ENCODE measurements at regions not wholly inside any gene's neighbourhood (a gene's known extent, or its start where the extent isn't known, plus 50 kb on each side); places are given as distances from the start of the nearest gene placed in this dataset.

GRCh38 chr20:40931410-40932044 lies 97.1 kb upstream of the TOP1 start:
- no peak overlapping the region for H3K9ac ChIP-seq (ENCODE audit: low read depth in 1 of 2, low read length in 2 of 2)
- H3K27me3 ChIP-seq (ENCODE audit: control insufficient read depth in 4 of 4, insufficient read depth in 4 of 4, low read length in 3 of 4): no peaks in the 10 kb centered on the region
- 90% methylated on average over 4 of the region's 4 CpGs for WGBS
- H3K9me3 ChIP-seq (ENCODE audit: control insufficient read depth in 4 of 4, low read length in 3 of 4): no peaks in the 10 kb centered on the region
- H3K27ac ChIP-seq (ENCODE audit: low read depth in 1 of 2, low read length in 2 of 2): no peak overlapping the region
- no peak for DNase-seq (ENCODE audit: low spot score)
- no peaks in the 10 kb centered on the region for H3K4me1 ChIP-seq (ENCODE audit: control insufficient read depth in 4 of 4, insufficient read depth in 4 of 4, low read length in 3 of 4)
- H3K4me3 ChIP-seq (ENCODE audit: low read depth in 1 of 3, low read length in 3 of 3): no peak overlapping the region
- H3K36me3 ChIP-seq (ENCODE audit: control insufficient read depth in 4 of 4, insufficient read depth in 3 of 4, low read depth in 1 of 4, low read length in 3 of 4): no peaks in the 10 kb centered on the region
- TF ChIP-seq RAD21 (IDR thresholded peaks at IDR 0.05) (no peak), GABPA (IDR thresholded peaks at IDR 0.05 in 1 of 2, conservative IDR thresholded peaks at IDR 0.05 in 1 of 2) (no peak), JUND (IDR thresholded peaks at IDR 0.05) (no peak), EGR1 (IDR thresholded peaks at IDR 0.05; ENCODE audit: low read depth in 2 of 2) (no peak), YY1 (IDR thresholded peaks at IDR 0.05) (no peak), FOXA1 (IDR thresholded peaks at IDR 0.05) (no peak), HNF4A (conservative IDR thresholded peaks at IDR 0.05) (no peak), RXRA (IDR thresholded peaks at IDR 0.05) (no peak), HNF4G (IDR thresholded peaks at IDR 0.05) (no peak), FOXA2 (IDR thresholded peaks at IDR 0.05) (no peak), NR2F2 (IDR thresholded peaks at IDR 0.05) (no peak), REST (IDR thresholded peaks at IDR 0.05) (no peak), ZBTB33 (IDR thresholded peaks at IDR 0.05) (no peak), TAF1 (conservative IDR thresholded peaks at IDR 0.05) (no peak), SP1 (IDR thresholded peaks at IDR 0.05) (no peak), CTCF (IDR thresholded peaks at IDR 0.05; ENCODE audit: low read depth, low read length, missing input control) (no peak)
- TF ChIP-seq, protein P1, sequence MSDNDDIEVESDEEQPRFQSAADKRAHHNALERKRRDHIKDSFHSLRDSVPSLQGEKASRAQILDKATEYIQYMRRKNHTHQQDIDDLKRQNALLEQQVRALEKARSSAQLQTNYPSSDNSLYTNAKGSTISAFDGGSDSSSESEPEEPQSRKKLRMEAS (IDR thresholded peaks at IDR 0.05): no peak
- TF ChIP-seq, protein P2, sequence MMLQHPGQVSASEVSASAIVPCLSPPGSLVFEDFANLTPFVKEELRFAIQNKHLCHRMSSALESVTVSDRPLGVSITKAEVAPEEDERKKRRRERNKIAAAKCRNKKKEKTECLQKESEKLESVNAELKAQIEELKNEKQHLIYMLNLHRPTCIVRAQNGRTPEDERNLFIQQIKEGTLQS (IDR thresholded peaks at IDR 0.05): no peak
